ENCODE measurements at regions not wholly inside any gene's neighbourhood (a gene's known extent, or its start where the extent isn't known, plus 50 kb on each side); places are given as distances from the start of the nearest gene placed in this dataset.

- DNase-seq (ENCODE audit: low read depth): no peak
Measured at GRCh38 chr12:67370979-67371378, 101.8 kb downstream of the CAND1 start.

GRCh38 chr12:67377021-67377420, 107.9 kb downstream of the CAND1 start:
- no peak for DNase-seq (ENCODE audit: low read depth)

GRCh38 chr12:67377541-67377940, 108.4 kb downstream of the CAND1 start:
- no peak for DNase-seq (ENCODE audit: low read depth)

GRCh38 chr12:67382241-67382871, 113.2 kb downstream of the CAND1 start:
- no peak for DNase-seq (ENCODE audit: low read depth)

GRCh38 chr12:67386869-67387565, 117.9 kb downstream of the CAND1 start:
- no peak for DNase-seq (ENCODE audit: low read depth)

- no peak for DNase-seq (ENCODE audit: low read depth)
Measured at GRCh38 chr12:67388331-67389138, 119.4 kb downstream of the CAND1 start.

- DNase-seq (ENCODE audit: low read depth): peak; percentile 40
Measured at GRCh38 chr12:67390273-67390672, 121.1 kb downstream of the CAND1 start.

GRCh38 chr12:67391034-67391433, 121.9 kb downstream of the CAND1 start:
- no peak for DNase-seq (ENCODE audit: low read depth)

GRCh38 chr12:67391656-67392055, 122.5 kb downstream of the CAND1 start:
- no peak for DNase-seq (ENCODE audit: low read depth)

GRCh38 chr12:67394550-67394949, 125.4 kb downstream of the CAND1 start:
- DNase-seq (ENCODE audit: low read depth): peak; percentile 27

GRCh38 chr12:67400742-67401141, 131.6 kb downstream of the CAND1 start:
- DNase-seq (ENCODE audit: low read depth): no peak

- DNase-seq (ENCODE audit: low read depth): no peak
Measured at GRCh38 chr12:67410246-67410645, 141.1 kb downstream of the CAND1 start.

- DNase-seq (ENCODE audit: low read depth): no peak
Measured at GRCh38 chr12:67410667-67411067, 141.5 kb downstream of the CAND1 start.

GRCh38 chr12:67411562-67411961, 142.4 kb downstream of the CAND1 start:
- no peak for DNase-seq (ENCODE audit: low read depth)

GRCh38 chr12:67413577-67413976, 144.4 kb downstream of the CAND1 start:
- DNase-seq (ENCODE audit: low read depth): no peak

GRCh38 chr12:67414011-67414715, 145.0 kb downstream of the CAND1 start:
- DNase-seq (ENCODE audit: low read depth): no peak

- peak; percentile 20 for DNase-seq (ENCODE audit: low read depth)
Measured at GRCh38 chr12:67415473-67415872, 146.3 kb downstream of the CAND1 start.

- no peak for DNase-seq (ENCODE audit: low read depth)
Measured at GRCh38 chr12:67419810-67420209, 150.7 kb downstream of the CAND1 start.

- DNase-seq (ENCODE audit: low read depth): no peak
Measured at GRCh38 chr12:67420506-67420905, 151.3 kb downstream of the CAND1 start.

GRCh38 chr12:67422081-67422480, 152.9 kb downstream of the CAND1 start:
- DNase-seq (ENCODE audit: low read depth): no peak

GRCh38 chr12:67424784-67425183, 155.6 kb downstream of the CAND1 start:
- no peak for DNase-seq (ENCODE audit: low read depth)

- no peak for DNase-seq (ENCODE audit: low read depth)
Measured at GRCh38 chr12:67425394-67425793, 156.2 kb downstream of the CAND1 start.
